COLO829 (cell line): ENCODE measurements at regions not wholly inside any gene's neighbourhood (a gene's known extent, or its start where the extent isn't known, plus 50 kb on each side); places are given as distances from the start of the nearest gene placed in this dataset.
"Not testable (repeated sequence)": the region's sequence is repeated elsewhere in the genome, so short reads cannot be mapped to it uniquely, and the experiment has no call there.

Source experiments
- DNase-seq: peaks from one replicate; pipeline ENCODE4 v3.0.0; 2012; ENCODE audit warnings: low spot score

- DNase-seq, result no peak
Measured at GRCh38 chr1:65020774-65021173, 54.4 kb upstream of the JAK1 start.

GRCh38 chr1:65021795-65022194, 55.4 kb upstream of the JAK1 start:
- DNase-seq, result no peak

DNA sequence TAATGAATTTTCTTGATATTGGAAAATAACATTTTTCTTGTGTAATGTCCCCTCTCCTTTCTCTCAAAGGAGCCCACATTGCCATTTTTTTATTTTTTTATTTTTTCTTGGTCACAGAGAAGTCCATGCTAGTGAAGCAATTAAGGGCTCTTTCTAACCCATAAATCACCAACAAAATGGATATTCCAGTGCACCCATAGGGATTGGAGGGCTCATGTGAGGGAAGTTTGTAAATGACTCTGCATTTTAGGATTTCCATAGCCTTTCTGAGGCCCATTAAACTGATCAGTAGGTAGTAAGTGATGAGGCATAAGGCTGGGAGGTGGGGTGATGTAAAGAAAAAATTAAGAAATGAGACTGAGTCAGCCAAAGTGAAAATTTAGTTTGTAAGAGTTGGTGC, 55.9 kb upstream of the JAK1 start:
- no peak for DNase-seq

DNA sequence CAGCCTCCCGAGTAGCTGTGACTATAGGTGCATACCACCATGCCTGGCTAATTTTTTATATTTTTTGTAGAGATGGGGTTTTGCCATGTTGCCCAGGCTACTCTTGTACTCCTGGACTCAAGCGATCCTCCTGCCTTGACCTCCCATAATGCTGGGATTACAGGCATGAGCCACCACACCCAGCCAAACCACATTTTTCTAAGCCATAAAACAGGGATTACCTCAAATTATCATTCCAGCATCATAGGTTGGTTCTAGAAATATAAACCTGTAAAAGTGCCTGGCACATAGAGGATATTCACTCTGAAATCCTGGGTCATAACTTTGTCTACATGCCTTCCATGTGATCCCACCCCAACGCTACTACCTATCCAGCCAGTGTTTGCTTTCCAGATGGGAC, 59.4 kb upstream of the JAK1 start:
- DNase-seq, result no peak

- no peak for DNase-seq
Measured at GRCh38 chr1:65026235-65026634, 59.9 kb upstream of the JAK1 start.

GRCh38 chr1:65027666-65028358, 61.5 kb upstream of the JAK1 start:
- DNase-seq, result no peak

DNA sequence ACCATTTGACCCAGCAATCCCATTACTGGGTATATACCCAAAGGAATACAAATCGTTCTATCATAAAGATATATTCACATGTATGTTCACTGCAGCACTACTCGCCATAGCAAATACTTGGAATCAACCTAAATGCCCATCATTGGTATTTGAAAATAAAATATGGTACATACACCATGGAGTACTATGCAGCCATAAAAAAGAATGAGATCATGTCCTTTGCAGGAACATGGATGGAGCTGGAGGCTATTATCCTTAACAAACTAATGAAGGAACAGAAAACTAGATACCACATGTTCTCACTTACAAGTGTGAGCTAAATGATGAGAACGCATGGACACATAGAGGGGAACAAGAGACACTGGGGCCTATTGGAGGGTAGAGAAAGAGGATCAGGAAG, 63.1 kb upstream of the JAK1 start:
- not testable (repeated sequence) for DNase-seq

DNA sequence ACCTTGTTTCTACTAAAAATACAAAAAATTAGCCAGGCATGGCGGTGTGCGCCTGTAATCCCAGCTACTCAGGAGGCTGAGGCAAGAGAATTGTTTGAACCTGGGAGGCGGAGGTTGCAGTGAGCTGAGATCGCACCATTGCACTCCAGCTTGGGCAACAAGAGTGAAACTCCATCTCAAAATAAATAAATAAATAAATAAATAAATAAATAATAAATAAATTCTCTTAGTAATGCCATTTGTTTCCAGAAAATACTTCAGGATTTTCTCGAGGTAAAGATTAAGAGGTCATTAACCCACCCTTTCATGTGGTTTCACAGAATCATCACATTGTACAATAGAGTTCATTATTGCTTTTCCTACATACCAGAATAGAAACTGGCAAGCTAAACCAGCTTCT, 68.5 kb upstream of the JAK1 start:
- DNase-seq, result not testable (repeated sequence)

DNA sequence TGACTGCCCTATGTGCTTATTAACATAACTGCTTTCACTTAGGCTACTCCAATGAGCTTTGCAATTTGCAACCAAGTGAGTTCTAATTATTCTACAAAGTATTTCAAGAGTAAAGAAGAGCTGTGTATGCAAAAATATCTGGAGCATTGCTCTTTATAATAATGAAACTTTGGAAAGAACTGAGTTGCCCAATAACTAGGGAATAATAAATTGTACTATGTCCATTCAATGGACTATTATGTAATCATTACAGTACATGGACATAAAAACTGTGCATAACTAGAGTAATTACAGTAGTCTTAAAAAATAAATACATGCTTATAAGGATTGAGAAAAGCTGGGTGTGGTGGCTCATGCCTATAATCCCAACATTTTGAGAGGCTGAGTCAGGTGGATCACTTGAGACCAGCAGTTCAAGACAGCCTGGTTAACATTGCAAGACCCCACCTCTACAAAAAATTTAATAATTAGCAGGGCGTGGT, 70.3 kb upstream of the JAK1 start:
- DNase-seq, result no peak

DNA sequence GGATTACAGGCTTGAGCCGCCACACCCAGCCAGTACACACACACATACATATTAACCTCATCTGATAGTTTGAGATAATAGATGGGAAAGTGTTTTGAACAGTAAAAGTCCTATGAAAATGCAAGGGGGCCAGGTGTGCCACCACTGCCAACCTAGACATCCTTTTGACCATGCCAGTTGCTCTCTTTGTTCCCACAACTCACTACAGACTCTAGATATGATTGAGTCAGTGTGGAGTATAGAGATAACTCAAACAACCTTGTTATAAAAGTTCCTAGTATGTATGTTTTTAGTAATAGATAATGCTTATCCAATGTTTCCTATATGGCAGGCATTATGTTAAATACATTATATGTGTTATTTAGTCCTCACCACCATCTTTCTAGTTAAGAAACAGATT, 72.7 kb upstream of the JAK1 start:
- DNase-seq, result no peak

- DNase-seq, result no peak
Measured at GRCh38 chr1:65039508-65039907, 73.2 kb upstream of the JAK1 start.

DNA sequence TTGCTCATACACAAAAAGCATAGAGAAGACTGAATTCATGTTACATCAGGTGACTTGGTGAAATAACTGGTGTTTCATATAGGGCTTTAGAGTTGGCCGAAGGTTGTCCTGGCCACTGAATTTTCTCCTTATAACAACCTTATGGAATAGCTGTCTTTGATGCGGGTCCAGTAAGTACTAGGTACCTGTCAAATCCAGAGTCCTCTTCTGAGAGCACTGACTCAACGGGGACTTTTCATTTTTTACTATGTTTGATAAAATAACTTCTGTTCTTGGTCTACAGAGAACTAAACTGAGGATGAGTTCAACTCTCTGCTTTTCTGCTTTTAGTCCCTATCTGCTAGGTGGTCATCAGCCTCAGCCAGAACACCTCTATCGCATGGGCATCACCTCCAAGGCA, 76.1 kb upstream of the JAK1 start:
- DNase-seq, result no peak

GRCh38 chr1:65044411-65044810, 78.1 kb upstream of the JAK1 start:
- DNase-seq, result no peak

DNA sequence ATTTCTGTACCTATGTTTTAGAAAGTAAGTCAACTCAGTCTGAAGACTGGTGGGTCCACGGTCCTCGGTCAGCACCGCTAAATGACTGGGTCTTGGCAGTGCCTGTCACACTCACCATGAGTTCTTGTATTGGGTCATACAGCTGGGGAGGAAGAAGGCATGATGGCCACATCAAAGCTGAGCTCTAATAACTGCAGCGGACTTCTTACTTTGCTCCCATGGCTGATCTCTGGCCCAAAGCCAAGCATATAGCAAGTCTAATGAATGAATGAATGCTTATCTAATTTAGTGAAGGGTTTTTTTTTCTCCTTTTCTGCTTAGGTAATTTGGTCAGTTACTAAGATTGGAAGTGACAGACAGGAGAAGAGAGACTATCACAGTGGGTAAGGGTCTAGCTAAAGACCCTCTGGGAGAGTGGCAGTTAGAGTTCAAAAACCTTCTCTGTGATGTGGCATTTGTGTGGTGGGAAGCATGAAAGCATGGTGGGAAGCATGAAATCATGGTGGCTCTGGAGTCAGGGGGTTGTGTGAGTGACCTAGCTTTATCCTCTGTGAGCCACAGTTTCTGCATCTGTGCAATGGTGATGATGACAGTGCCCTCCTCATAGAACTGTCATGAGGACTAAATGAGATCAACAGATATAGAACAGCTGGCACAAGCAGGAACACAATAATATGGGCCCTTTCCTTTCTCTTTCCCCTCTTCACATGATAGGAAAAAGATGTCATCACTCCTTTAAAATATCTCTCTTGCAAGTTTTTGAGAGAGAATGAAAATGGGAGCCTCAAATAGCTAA, 78.9 kb upstream of the JAK1 start:
- no peak for DNase-seq

DNA sequence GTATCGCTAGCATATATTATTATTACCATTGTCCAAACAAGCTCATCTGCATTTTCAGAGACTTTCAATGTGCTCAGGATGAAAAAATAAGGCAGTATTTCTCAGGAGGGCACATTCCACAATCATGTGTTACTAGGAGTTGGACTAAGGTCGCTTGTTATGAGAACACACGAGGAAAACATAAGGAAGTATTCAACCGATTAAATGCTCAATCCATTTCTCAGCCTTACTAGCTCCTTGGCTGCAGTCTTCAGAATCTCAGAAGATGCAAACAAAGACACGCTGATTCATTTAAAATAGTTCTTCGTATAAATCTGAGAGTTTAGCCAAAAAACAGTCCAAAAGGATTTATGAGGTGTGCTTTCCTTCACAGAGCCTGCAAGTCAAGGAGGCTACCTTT, 82.0 kb upstream of the JAK1 start:
- DNase-seq, result no peak

GRCh38 chr1:65049941-65050713, 83.8 kb upstream of the JAK1 start:
- DNase-seq, result no peak

- no peak for DNase-seq
Measured at GRCh38 chr1:65050735-65051134, 84.4 kb upstream of the JAK1 start.

DNA sequence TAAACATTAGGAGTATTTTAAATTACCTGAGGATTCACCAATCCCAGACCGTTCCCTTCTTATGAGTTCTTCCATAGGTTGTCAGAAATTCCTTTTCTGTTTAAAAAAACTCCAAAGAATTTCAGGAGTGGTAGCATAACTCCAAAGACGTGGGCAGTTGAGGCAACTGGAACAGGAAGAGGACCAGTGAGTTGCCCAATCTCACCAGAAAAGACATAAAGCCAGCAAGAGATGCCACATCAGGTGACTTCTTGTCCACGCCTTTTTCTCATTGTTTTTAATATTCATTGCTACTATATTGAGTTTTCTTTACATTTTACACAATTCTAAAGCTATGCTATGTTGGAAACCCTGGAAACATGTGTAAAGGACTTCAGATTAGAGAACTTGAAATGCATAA, 88.1 kb upstream of the JAK1 start:
- DNase-seq, result no peak

GRCh38 chr1:65055747-65056146, 89.4 kb upstream of the JAK1 start:
- no peak for DNase-seq

DNA sequence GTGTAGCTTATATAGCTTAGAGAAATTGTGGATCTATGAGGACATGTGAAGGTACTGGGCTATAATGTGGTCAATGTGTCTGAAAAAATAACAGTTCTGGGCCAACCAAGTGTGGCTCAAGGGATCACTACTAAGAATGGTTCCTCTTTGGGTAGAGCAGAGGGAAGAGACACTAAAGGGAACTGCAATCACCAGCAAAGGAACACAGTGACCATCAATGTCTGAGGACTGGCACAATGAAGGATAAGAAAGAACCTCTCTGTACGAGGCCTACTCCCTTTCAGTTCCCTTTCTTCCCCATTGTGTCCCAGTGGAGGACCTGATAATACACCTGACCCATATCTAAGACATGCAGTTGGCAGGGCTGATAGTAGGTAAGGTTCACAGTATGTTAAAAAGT, 89.9 kb upstream of the JAK1 start:
- DNase-seq, result no peak

GRCh38 chr1:65056866-65057265, 90.5 kb upstream of the JAK1 start:
- no peak for DNase-seq

DNA sequence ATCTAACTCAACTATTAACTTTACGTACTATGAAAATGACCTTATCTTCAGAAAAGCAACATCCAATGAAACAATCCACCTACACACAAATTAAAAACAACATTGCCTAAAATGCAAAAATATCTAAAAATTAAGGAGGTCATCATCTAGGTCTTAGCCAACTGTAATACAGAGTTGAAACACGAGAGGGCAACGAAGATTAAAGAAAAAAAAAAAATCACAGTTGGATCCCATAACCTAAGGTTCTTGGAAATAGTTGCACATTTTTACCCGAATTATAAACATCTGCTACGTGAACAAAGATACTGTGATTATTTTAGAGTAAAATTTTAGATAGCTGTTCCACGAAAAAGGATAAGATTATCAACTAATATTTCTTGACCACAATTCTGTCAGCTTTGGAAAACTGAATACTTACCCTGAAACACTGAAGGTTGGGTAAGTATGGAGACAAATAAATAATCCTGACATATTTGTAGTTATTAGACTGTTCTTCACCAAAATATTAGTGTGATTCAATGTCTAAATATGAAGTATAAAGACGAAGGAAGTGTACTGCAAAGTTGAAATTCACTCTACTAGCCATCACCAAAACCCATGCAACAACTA, 88.0 kb upstream of the AK4 start:
- peak; percentile 57 for DNase-seq
